ENCODE measurements at regions not wholly inside any gene's neighbourhood (a gene's known extent, or its start where the extent isn't known, plus 50 kb on each side); places are given as distances from the start of the nearest gene placed in this dataset.
"Not testable (repeated sequence)": the region's sequence is repeated elsewhere in the genome, so short reads cannot be mapped to it uniquely, and the experiment has no call there.

GRCh38 chr7:32219831-32220230 lies 149.6 kb upstream of the PDE1C start:
- TF ChIP-seq CTCF (IDR thresholded peaks at IDR 0.05 in 8 of 11, conservative IDR thresholded peaks at IDR 0.05 in 3 of 11); POLR2AphosphoS5 (IDR thresholded peaks at IDR 0.05): not testable (repeated sequence)

All from spleen (tissue), 7 donors.